ENCODE measurements at regions not wholly inside any gene's neighbourhood (a gene's known extent, or its start where the extent isn't known, plus 50 kb on each side); places are given as distances from the start of the nearest gene placed in this dataset.

- TF ChIP-seq, protein P1, sequence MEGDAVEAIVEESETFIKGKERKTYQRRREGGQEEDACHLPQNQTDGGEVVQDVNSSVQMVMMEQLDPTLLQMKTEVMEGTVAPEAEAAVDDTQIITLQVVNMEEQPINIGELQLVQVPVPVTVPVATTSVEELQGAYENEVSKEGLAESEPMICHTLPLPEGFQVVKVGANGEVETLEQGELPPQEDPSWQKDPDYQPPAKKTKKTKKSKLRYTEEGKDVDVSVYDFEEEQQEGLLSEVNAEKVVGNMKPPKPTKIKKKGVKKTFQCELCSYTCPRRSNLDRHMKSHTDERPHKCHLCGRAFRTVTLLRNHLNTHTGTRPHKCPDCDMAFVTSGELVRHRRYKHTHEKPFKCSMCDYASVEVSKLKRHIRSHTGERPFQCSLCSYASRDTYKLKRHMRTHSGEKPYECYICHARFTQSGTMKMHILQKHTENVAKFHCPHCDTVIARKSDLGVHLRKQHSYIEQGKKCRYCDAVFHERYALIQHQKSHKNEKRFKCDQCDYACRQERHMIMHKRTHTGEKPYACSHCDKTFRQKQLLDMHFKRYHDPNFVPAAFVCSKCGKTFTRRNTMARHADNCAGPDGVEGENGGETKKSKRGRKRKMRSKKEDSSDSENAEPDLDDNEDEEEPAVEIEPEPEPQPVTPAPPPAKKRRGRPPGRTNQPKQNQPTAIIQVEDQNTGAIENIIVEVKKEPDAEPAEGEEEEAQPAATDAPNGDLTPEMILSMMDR (IDR thresholded peaks at IDR 0.05; ENCODE audit: unreplicated experiment), result no peak
- peaks cover 3% of the 10 kb centered on the region for H3K27me3 Mint-ChIP-seq (ENCODE audit: low read depth)
- H3K4me3 Mint-ChIP-seq, result no peak overlapping the region
- no peak overlapping the region for H3K27ac Mint-ChIP-seq
- peaks cover 4% of the 10 kb centered on the region for H3K36me3 Mint-ChIP-seq
- no peaks in the 10 kb centered on the region for H3K4me1 Mint-ChIP-seq
- DNase-seq (ENCODE audit: low spot score in 2 of 2, unreplicated experiment in 2 of 2), result no peak
- H3K9me3 Mint-ChIP-seq, result peaks cover 17% of the 10 kb centered on the region
Observed at GRCh38 chr5:9845185-9845584, 215.0 kb upstream of the TAS2R1 start.

- no peak for DNase-seq (ENCODE audit: low spot score in 2 of 2, unreplicated experiment in 2 of 2)
- H3K27me3 Mint-ChIP-seq (ENCODE audit: low read depth), result no peaks in the 10 kb centered on the region
- no peak overlapping the region for H3K4me3 Mint-ChIP-seq
Observed at GRCh38 chr5:9841516-9842170, 211.5 kb upstream of the TAS2R1 start.

DNA sequence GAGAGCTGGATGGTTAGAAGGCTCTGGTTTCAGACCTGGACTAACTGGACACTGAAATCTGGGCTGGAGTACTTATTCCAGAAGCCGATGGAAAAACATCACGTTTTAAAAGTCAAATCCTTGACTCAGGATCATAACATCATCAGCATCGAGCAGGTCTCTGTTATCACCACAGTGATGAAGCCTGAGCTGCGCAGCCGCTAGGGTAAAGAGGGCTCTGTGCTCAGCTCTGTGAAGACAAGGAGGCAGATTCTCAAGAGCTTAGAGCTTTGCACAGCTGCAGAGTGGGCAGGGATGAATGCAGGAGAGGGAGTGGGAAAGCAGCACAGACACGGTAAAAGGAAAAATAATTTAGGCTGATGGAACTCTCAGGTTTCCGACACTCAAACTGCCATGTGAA lies 208.8 kb upstream of the TAS2R1 start:
- no peaks in the 10 kb centered on the region for H3K27me3 Mint-ChIP-seq (ENCODE audit: low read depth)
- peaks cover 10% of the 10 kb centered on the region for H3K4me1 Mint-ChIP-seq
- no peak overlapping the region for H3K27ac Mint-ChIP-seq
- no peak overlapping the region for H3K4me3 Mint-ChIP-seq
- peaks cover 4% of the 10 kb centered on the region for H3K36me3 Mint-ChIP-seq
- peaks cover 17% of the 10 kb centered on the region for H3K9me3 Mint-ChIP-seq
- TF ChIP-seq, protein P1 (IDR thresholded peaks at IDR 0.05; ENCODE audit: unreplicated experiment), result no peak
- DNase-seq (ENCODE audit: low spot score in 2 of 2, unreplicated experiment in 2 of 2), result no peak

More at GRCh38 chr5:9841516-9842170, 211.5 kb upstream of the TAS2R1 start:
- Mint-ChIP-seq H3K27ac (no peak overlapping the region), H3K4me1 (no peaks in the 10 kb centered on the region), H3K9me3 (peaks cover 17% of the 10 kb centered on the region), H3K36me3 (peaks cover 4% of the 10 kb centered on the region)
- TF ChIP-seq, protein P1 (IDR thresholded peaks at IDR 0.05; ENCODE audit: unreplicated experiment), result no peak

DNA sequence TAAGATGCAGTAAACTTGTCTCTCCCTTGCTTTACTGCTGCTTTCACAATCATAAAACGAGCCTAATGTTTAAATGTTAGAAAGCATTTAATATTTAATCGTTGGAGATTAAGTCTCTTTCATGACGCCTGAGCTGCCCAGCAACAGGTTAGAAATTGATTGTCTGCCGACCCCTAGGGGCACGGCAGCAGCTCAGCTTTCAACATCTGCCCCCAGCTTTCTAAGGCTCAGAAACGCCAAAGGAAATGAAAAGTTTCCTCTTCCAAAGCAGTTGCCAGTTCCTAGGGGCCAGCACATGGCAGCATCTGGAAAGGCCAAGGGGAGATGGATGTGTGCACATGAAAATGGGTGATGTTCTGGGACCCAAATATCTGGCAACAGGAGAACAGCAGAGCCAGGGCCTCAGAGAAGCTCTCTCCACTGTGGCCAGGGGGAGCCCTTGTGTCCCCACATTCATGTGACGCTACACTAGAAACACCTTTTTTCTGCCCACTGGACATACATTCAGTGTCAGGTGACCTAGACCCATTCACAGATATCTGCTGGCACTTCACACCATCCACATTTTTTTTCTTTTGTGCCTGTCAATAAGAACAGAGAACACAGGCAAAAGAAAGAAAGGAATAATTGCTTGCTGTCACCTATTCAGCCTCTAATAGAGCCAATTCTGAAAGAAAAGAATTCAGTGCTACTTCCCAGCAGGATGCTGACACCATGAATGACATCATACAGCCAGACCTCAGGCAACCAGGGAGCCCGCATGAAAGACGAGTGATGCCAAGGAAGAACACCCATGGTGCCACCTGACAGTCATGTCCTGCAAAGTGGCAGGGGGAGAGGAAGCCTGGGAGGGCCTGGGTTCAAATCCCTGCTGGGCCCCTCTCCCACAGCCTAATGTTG lies 205.0 kb upstream of the TAS2R1 start:
- peaks cover 40% of the 10 kb centered on the region for H3K4me1 Mint-ChIP-seq
- no peaks in the 10 kb centered on the region for H3K9me3 Mint-ChIP-seq
- TF ChIP-seq, protein P1 (IDR thresholded peaks at IDR 0.05; ENCODE audit: unreplicated experiment), result no peak
- H3K27ac Mint-ChIP-seq, result no peak overlapping the region
- no peaks in the 10 kb centered on the region for H3K36me3 Mint-ChIP-seq
- H3K27me3 Mint-ChIP-seq (ENCODE audit: low read depth), result no peaks in the 10 kb centered on the region
- no peak for DNase-seq (ENCODE audit: low spot score in 2 of 2, unreplicated experiment in 2 of 2)
- H3K4me3 Mint-ChIP-seq, result no peak overlapping the region

GRCh38 chr5:9833871-9834270 lies 203.7 kb upstream of the TAS2R1 start:
- no peak for DNase-seq (ENCODE audit: low spot score in 2 of 2, unreplicated experiment in 2 of 2)
- no peaks in the 10 kb centered on the region for H3K9me3 Mint-ChIP-seq
- H3K27me3 Mint-ChIP-seq (ENCODE audit: low read depth), result no peaks in the 10 kb centered on the region
- H3K27ac Mint-ChIP-seq, result no peak overlapping the region
- H3K36me3 Mint-ChIP-seq, result no peaks in the 10 kb centered on the region
- TF ChIP-seq, protein P1 (IDR thresholded peaks at IDR 0.05; ENCODE audit: unreplicated experiment), result no peak
- peaks cover 48% of the 10 kb centered on the region for H3K4me1 Mint-ChIP-seq
- no peak overlapping the region for H3K4me3 Mint-ChIP-seq

All from mesothelial cell of epicardium (in vitro differentiated cells).